Stimulated activated CD4-positive, alpha-beta T cell treated with anti-CD3 and anti-CD28 coated beads, TNF-alpha, amount 100 ng/mL, for 24 hours (primary cell): ENCODE measurements at regions not wholly inside any gene's neighbourhood (a gene's known extent, or its start where the extent isn't known, plus 50 kb on each side); places are given as distances from the start of the nearest gene placed in this dataset.
"Not testable (repeated sequence)": the region's sequence is repeated elsewhere in the genome, so short reads cannot be mapped to it uniquely, and the experiment has no call there.

Source experiments
- DNase-seq, 3 experiments: peaks; one replicate each; pipeline ENCODE4 v3.0.0-alpha.2; 2020; ENCODE audit warnings: low read depth in 3 of 3

- no peak for DNase-seq
Observed at GRCh38 chr14:86797075-86797351, 1196.0 kb downstream of the GALC start.

GRCh38 chr14:86796221-86797074 is 1196.5 kb downstream of the GALC start:
- no peak for DNase-seq

GRCh38 chr14:86794689-86795088 is 1198.3 kb downstream of the GALC start:
- DNase-seq = no peak

- DNase-seq = no peak
Observed at GRCh38 chr14:86790408-86791364, 1202.3 kb downstream of the GALC start.

- no peak for DNase-seq
Observed at GRCh38 chr14:86788224-86788623, 1204.8 kb downstream of the GALC start.

- no peak for DNase-seq
Observed at GRCh38 chr14:86787717-86788116, 1205.3 kb downstream of the GALC start.

- DNase-seq = no peak
Observed at GRCh38 chr14:86782092-86782580, 1210.8 kb downstream of the GALC start.

- DNase-seq = no peak
Observed at GRCh38 chr14:86780876-86781510, 1212.0 kb downstream of the GALC start.

- no peak for DNase-seq
Observed at GRCh38 chr14:86780461-86780860, 1212.5 kb downstream of the GALC start.

- DNase-seq = no peak
Observed at GRCh38 chr14:86779416-86779815, 1213.6 kb downstream of the GALC start.

- no peak for DNase-seq
Observed at GRCh38 chr14:86777963-86778602, 1214.9 kb downstream of the GALC start.

- DNase-seq = not testable (repeated sequence)
Observed at GRCh38 chr14:86775896-86776295, 1217.1 kb downstream of the GALC start.

- no peak for DNase-seq
Observed at GRCh38 chr14:86774916-86775315, 1218.1 kb downstream of the GALC start.

- DNase-seq = no peak
Observed at GRCh38 chr14:86772075-86772474, 1220.9 kb downstream of the GALC start.

GRCh38 chr14:86770186-86770585 is 1222.8 kb downstream of the GALC start:
- DNase-seq = no peak

GRCh38 chr14:86766469-86766868 is 1226.5 kb downstream of the GALC start:
- no peak for DNase-seq

GRCh38 chr14:86761611-86762010 is 1231.4 kb downstream of the GALC start:
- no peak for DNase-seq

GRCh38 chr14:86756521-86757190 is 1226.7 kb downstream of the FLRT2 start:
- no peak for DNase-seq

- not testable (repeated sequence) for DNase-seq
Observed at GRCh38 chr14:86750488-86750887, 1220.5 kb downstream of the FLRT2 start.

- DNase-seq = no peak
Observed at GRCh38 chr14:86739761-86740160, 1209.8 kb downstream of the FLRT2 start.

GRCh38 chr14:86731427-86731826 is 1201.5 kb downstream of the FLRT2 start:
- DNase-seq = not testable (repeated sequence)
